OCI-LY1 (cell line): ENCODE measurements at regions not wholly inside any gene's neighbourhood (a gene's known extent, or its start where the extent isn't known, plus 50 kb on each side); places are given as distances from the start of the nearest gene placed in this dataset.

Experiments used
- EZH2 ChIP-seq: fragments of 200-600 bp; sonication (generic), shearing (Covaris generic); IDR thresholded peaks from 2 replicates; pipeline ENCODE4 v1.8.0; 2017; ENCODE audit warnings: borderline replicate concordance, mixed run types, mild to moderate bottlenecking, antibody characterized with exemption, low read length, moderate library complexity, mixed read lengths
- TF ChIP-seq, protein P1 (sequence below): fragments of 200-600 bp; sonication (generic), shearing (Covaris generic); IDR thresholded peaks from 2 replicates; pipeline ENCODE4 v1.5.1; 2017; ENCODE audit warnings: mild to moderate bottlenecking, antibody characterized with exemption, low read length, moderate library complexity, mixed read lengths

DNA sequence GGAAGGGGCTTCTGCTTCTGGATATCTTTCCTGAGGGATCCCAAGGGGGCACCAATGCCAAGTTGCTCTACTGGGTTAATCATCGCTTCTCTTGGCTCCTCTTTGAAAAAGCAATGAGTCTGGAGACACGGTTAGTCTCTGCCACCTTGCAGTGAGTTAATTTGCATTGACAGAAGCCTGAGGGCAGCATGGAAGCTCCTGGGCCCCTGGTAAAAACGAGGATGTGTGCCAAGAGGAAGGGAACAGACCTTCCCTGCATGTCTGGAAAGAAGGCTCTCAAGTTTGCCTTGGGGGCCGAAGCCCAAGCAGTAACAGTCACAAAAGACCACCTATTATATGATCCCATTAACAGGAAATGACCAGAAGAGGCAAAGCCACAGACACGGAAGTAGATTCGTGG is 86.7 kb downstream of the IRX5 start:
- no peak for TF ChIP-seq EZH2
- TF ChIP-seq, protein P1, sequence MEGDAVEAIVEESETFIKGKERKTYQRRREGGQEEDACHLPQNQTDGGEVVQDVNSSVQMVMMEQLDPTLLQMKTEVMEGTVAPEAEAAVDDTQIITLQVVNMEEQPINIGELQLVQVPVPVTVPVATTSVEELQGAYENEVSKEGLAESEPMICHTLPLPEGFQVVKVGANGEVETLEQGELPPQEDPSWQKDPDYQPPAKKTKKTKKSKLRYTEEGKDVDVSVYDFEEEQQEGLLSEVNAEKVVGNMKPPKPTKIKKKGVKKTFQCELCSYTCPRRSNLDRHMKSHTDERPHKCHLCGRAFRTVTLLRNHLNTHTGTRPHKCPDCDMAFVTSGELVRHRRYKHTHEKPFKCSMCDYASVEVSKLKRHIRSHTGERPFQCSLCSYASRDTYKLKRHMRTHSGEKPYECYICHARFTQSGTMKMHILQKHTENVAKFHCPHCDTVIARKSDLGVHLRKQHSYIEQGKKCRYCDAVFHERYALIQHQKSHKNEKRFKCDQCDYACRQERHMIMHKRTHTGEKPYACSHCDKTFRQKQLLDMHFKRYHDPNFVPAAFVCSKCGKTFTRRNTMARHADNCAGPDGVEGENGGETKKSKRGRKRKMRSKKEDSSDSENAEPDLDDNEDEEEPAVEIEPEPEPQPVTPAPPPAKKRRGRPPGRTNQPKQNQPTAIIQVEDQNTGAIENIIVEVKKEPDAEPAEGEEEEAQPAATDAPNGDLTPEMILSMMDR = no peak
